ENCODE measurements at regions not wholly inside any gene's neighbourhood (a gene's known extent, or its start where the extent isn't known, plus 50 kb on each side); places are given as distances from the start of the nearest gene placed in this dataset.

DNA sequence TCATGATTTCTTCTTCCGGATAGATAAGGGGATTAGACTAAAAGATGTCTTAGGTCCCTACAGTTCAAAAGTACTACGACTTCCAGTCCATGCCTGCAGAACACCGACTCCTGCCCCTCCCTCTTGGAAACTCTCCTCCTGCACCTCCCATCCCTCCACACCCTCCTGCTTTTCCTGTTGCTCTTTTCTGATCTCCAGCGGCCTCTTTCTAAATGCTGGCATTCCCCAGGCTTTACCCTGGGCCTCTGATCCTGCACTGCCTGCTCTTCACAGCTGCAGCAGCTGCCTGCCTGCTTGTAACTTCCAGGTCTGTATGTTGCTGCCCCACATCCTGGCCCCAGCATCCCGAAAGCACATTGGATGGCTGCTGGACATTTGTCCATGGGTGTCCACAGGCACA lies 154.2 kb downstream of the KCNJ12 start:
- CTCF ChIA-PET, result interaction anchor here (5.6 kb wide), 1 partner anchor 18 kb away, joined by 40 read pairs; no protein-coding TSS in a partner anchor
- H3K27ac Mint-ChIP-seq (ENCODE audit: low read depth, unreplicated experiment), result no peak overlapping the region
- H3K36me3 Mint-ChIP-seq (ENCODE audit: insufficient read depth, unreplicated experiment), result peaks cover 9% of the 10 kb centered on the region

DNA sequence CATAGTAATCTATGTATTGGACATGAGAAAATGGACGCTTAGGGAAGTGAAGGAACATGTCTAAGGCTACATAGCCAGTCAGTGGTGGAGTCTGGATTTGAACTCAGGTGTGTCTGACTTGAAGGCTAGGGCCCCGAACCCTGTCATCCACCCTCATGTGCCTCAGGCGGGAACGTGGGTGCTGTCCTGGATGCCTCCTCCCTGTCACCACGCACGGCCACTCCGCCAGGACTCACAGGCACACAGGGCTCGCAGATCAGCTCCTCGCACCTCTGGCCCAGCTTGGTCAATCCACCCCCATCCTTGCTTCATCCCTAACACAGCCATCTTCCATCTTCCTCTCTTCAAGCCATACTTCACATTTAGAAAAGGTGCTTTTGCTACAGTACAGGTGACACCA lies 154.7 kb downstream of the KCNJ12 start:
- no peaks in the 10 kb centered on the region for H3K27me3 Mint-ChIP-seq (ENCODE audit: insufficient read depth, unreplicated experiment)
- no peak overlapping the region for H3K27ac Mint-ChIP-seq (ENCODE audit: low read depth, unreplicated experiment)
- no TSS peak for BruUV-seq (replicated peaks)
- H3K36me3 Mint-ChIP-seq (ENCODE audit: insufficient read depth, unreplicated experiment), result peaks cover 9% of the 10 kb centered on the region
- H3K9me3 Mint-ChIP-seq (ENCODE audit: unreplicated experiment), result no peaks in the 10 kb centered on the region
- DNase-seq (ENCODE audit: unreplicated experiment), result no peak
- ChIA-PET POLR2A (no interaction called here), CTCF (interaction anchor here (5.6 kb wide), 1 partner anchor 18 kb away, joined by 40 read pairs; no protein-coding TSS in a partner anchor)
- TF ChIP-seq, protein P1, sequence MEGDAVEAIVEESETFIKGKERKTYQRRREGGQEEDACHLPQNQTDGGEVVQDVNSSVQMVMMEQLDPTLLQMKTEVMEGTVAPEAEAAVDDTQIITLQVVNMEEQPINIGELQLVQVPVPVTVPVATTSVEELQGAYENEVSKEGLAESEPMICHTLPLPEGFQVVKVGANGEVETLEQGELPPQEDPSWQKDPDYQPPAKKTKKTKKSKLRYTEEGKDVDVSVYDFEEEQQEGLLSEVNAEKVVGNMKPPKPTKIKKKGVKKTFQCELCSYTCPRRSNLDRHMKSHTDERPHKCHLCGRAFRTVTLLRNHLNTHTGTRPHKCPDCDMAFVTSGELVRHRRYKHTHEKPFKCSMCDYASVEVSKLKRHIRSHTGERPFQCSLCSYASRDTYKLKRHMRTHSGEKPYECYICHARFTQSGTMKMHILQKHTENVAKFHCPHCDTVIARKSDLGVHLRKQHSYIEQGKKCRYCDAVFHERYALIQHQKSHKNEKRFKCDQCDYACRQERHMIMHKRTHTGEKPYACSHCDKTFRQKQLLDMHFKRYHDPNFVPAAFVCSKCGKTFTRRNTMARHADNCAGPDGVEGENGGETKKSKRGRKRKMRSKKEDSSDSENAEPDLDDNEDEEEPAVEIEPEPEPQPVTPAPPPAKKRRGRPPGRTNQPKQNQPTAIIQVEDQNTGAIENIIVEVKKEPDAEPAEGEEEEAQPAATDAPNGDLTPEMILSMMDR (IDR thresholded peaks at IDR 0.05; ENCODE audit: unreplicated experiment), result no peak
- no peaks in the 10 kb centered on the region for H3K4me1 Mint-ChIP-seq (ENCODE audit: insufficient read depth, unreplicated experiment)
- intact Hi-C loops (cut with micrococcal nuclease), result no loop called here
- no peak overlapping the region for H3K4me3 Mint-ChIP-seq (ENCODE audit: unreplicated experiment)

More for the DNA sequence above, 154.2 kb downstream of the KCNJ12 start:
- Mint-ChIP-seq H3K27me3 (ENCODE audit: insufficient read depth, unreplicated experiment) (no peaks in the 10 kb centered on the region), H3K4me1 (ENCODE audit: insufficient read depth, unreplicated experiment) (no peaks in the 10 kb centered on the region), H3K4me3 (ENCODE audit: unreplicated experiment) (no peak overlapping the region), H3K9me3 (ENCODE audit: unreplicated experiment) (no peaks in the 10 kb centered on the region)
- POLR2A ChIA-PET, result no interaction called here
- DNase-seq (ENCODE audit: unreplicated experiment), result no peak
- no TSS peak for BruUV-seq (replicated peaks)
- intact Hi-C loops (cut with micrococcal nuclease), result no loop called here
- TF ChIP-seq, protein P1 (IDR thresholded peaks at IDR 0.05; ENCODE audit: unreplicated experiment), result no peak

DNA sequence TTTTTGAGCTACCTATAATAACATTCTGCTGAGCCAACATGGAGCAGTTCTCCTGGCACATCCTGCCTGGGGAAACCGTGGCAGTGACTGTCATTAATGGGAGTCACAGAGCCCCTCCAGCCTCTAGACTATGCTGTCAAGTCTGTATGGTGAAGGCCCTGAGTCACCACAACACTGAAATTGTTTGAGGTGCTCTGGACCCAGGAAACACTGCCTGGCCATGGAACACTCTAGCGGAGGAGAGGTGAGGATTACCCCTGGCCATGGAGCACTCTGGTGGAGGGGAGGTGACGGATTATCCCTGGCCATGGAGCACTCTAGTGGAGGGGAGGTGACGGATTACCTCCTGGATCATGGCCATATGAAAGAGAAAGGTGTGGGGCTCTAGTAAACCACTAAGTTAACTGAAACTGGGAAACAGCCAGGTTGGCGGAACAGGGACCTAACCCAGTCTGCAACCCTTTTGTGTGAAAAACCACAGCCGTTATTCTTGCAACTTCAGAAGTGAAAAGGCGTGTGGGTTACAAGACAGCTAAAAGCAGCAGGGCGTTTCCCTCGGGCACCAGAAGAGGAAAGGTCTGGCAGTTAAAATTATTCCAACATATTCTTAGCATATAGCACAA lies 156.7 kb downstream of the KCNJ12 start:
- no peak for DNase-seq (ENCODE audit: unreplicated experiment)
- TF ChIP-seq, protein P1 (IDR thresholded peaks at IDR 0.05; ENCODE audit: unreplicated experiment), result no peak
- Mint-ChIP-seq H3K4me3 (ENCODE audit: unreplicated experiment) (no peak overlapping the region), H3K36me3 (ENCODE audit: insufficient read depth, unreplicated experiment) (peaks cover 9% of the 10 kb centered on the region), H3K4me1 (ENCODE audit: insufficient read depth, unreplicated experiment) (no peaks in the 10 kb centered on the region), H3K27me3 (ENCODE audit: insufficient read depth, unreplicated experiment) (no peaks in the 10 kb centered on the region), H3K27ac (ENCODE audit: low read depth, unreplicated experiment) (no peak overlapping the region), H3K9me3 (ENCODE audit: unreplicated experiment) (no peaks in the 10 kb centered on the region)
- intact Hi-C loops (cut with micrococcal nuclease), result no loop called here
- POLR2A ChIA-PET, result no interaction called here
- CTCF ChIA-PET, result interaction anchor here (5.6 kb wide), 1 partner anchor 20 kb away, joined by 40 read pairs; no protein-coding TSS in a partner anchor
- BruUV-seq (replicated peaks), result no TSS peak

DNA sequence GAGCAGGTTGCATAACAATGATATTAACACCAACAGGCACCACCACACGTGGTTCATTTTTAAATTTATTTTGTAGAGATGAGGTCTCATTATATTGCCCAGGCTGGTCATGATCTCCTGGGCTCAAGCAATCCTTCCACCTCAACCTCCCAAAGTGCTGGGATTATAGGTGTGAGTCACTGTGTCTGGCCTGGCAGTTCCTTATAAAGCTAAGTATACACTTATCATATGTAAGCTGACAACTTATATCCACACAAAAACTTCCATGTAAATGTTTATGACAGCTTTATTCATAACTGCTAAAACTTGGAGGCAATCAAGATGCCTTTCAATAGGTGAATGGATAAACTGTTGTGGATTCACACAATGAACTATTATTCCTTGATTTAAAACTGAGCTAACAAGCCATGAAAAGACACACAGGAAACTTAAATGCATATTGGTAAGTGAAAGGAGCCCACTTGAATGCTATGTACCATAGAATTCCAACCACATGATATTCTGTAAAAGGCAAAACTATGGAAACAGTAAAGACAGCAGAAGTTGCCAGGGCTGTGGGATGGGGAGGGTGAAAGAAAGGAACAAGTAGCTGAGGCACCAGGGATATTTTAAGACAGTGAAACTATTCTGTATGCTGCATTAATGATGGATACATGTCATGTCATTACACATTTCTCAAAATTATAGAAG lies 156.5 kb upstream of the KCNJ18 start:
- no peak overlapping the region for H3K27ac Mint-ChIP-seq (ENCODE audit: low read depth, unreplicated experiment)
- H3K36me3 Mint-ChIP-seq (ENCODE audit: insufficient read depth, unreplicated experiment), result peaks cover 15% of the 10 kb centered on the region
- ChIA-PET POLR2A (interaction anchor here (0.7 kb wide), 1 partner anchor 12 kb away, joined by 4 read pairs; no protein-coding TSS in a partner anchor), CTCF (interaction anchor here (0.6 to 5.6 kb wide), 2 partner anchors 11 to 23 kb away, joined by 3 to 40 read pairs; no protein-coding TSS in a partner anchor)
- no peaks in the 10 kb centered on the region for H3K27me3 Mint-ChIP-seq (ENCODE audit: insufficient read depth, unreplicated experiment)
- H3K4me1 Mint-ChIP-seq (ENCODE audit: insufficient read depth, unreplicated experiment), result peaks cover 7% of the 10 kb centered on the region
- TF ChIP-seq, protein P1 (IDR thresholded peaks at IDR 0.05; ENCODE audit: unreplicated experiment), result no peak
- intact Hi-C loops (cut with micrococcal nuclease), result no loop called here
- no peaks in the 10 kb centered on the region for H3K9me3 Mint-ChIP-seq (ENCODE audit: unreplicated experiment)
- DNase-seq (ENCODE audit: unreplicated experiment), result no peak
- H3K4me3 Mint-ChIP-seq (ENCODE audit: unreplicated experiment), result no peak overlapping the region
- BruUV-seq (replicated peaks), result no TSS peak
